HG02798 (cell line): ENCODE measurements at regions not wholly inside any gene's neighbourhood (a gene's known extent, or its start where the extent isn't known, plus 50 kb on each side); places are given as distances from the start of the nearest gene placed in this dataset.
"Not testable (repeated sequence)": the region's sequence is repeated elsewhere in the genome, so short reads cannot be mapped to it uniquely, and the experiment has no call there.

Experiments used
- ATAC-seq: cut with Tn5 transposase; IDR thresholded peaks from one replicate; pipeline ENCODE4 v1.9.1; 2021; ENCODE audit warnings: mild to moderate bottlenecking; ENCODE audit not compliant: unreplicated experiment, poor library complexity

GRCh38 chr13:87590518-87590917, 80.7 kb upstream of the SLITRK5 start:
- ATAC-seq = no peak

GRCh38 chr13:87604437-87604836, 66.7 kb upstream of the SLITRK5 start:
- not testable (repeated sequence) for ATAC-seq

GRCh38 chr13:87607266-87607665, 63.9 kb upstream of the SLITRK5 start:
- no peak for ATAC-seq

GRCh38 chr13:87614276-87614675, 56.9 kb upstream of the SLITRK5 start:
- no peak for ATAC-seq
